ENCODE measurements at regions not wholly inside any gene's neighbourhood (a gene's known extent, or its start where the extent isn't known, plus 50 kb on each side); places are given as distances from the start of the nearest gene placed in this dataset.

GRCh38 chr2:226585130-226585561, 214.5 kb downstream of the IRS1 start:
- TF ChIP-seq ZNF274 (IDR thresholded peaks at IDR 0.05; ENCODE audit: low read depth, low read length), result no peak

GRCh38 chr2:226584518-226585055, 215.0 kb downstream of the IRS1 start:
- TF ChIP-seq ZNF274 (IDR thresholded peaks at IDR 0.05; ENCODE audit: low read depth, low read length), result no peak
- H3K4me3 ChIP-seq (ENCODE audit: low read length), result no peak overlapping the region

More at GRCh38 chr2:226585130-226585561, 214.5 kb downstream of the IRS1 start:
- H3K4me3 ChIP-seq (ENCODE audit: low read length), result no peak overlapping the region

GRCh38 chr2:226583715-226584114, 215.9 kb downstream of the IRS1 start:
- no peak overlapping the region for H3K4me3 ChIP-seq (ENCODE audit: low read length)
- TF ChIP-seq ZNF274 (IDR thresholded peaks at IDR 0.05; ENCODE audit: low read depth, low read length), result no peak

GRCh38 chr2:226581661-226582060, 218.0 kb downstream of the IRS1 start:
- no peak overlapping the region for H3K4me3 ChIP-seq (ENCODE audit: low read length)
- TF ChIP-seq ZNF274 (IDR thresholded peaks at IDR 0.05; ENCODE audit: low read depth, low read length), result no peak

GRCh38 chr2:226581004-226581403, 218.6 kb downstream of the IRS1 start:
- no peak overlapping the region for H3K4me3 ChIP-seq (ENCODE audit: low read length)
- TF ChIP-seq ZNF274 (IDR thresholded peaks at IDR 0.05; ENCODE audit: low read depth, low read length), result no peak

- no peak overlapping the region for H3K4me3 ChIP-seq (ENCODE audit: low read length)
Observed at GRCh38 chr2:226580403-226580802, 219.2 kb downstream of the IRS1 start.

GRCh38 chr2:226579519-226579918, 220.1 kb downstream of the IRS1 start:
- H3K4me3 ChIP-seq (ENCODE audit: low read length), result no peak overlapping the region
- TF ChIP-seq ZNF274 (IDR thresholded peaks at IDR 0.05; ENCODE audit: low read depth, low read length), result no peak

More at GRCh38 chr2:226580403-226580802, 219.2 kb downstream of the IRS1 start:
- TF ChIP-seq ZNF274 (IDR thresholded peaks at IDR 0.05; ENCODE audit: low read depth, low read length), result no peak

- TF ChIP-seq ZNF274 (IDR thresholded peaks at IDR 0.05; ENCODE audit: low read depth, low read length), result no peak
- no peak overlapping the region for H3K4me3 ChIP-seq (ENCODE audit: low read length)
Observed at GRCh38 chr2:226578879-226579278, 220.7 kb downstream of the IRS1 start.

- H3K4me3 ChIP-seq (ENCODE audit: low read length), result no peak overlapping the region
- no peak for TF ChIP-seq ZNF274 (IDR thresholded peaks at IDR 0.05; ENCODE audit: low read depth, low read length)
Observed at GRCh38 chr2:226578373-226578772, 221.2 kb downstream of the IRS1 start.

- no peak for TF ChIP-seq ZNF274 (IDR thresholded peaks at IDR 0.05; ENCODE audit: low read depth, low read length)
- no peak overlapping the region for H3K4me3 ChIP-seq (ENCODE audit: low read length)
Observed at GRCh38 chr2:226575928-226576327, 223.7 kb downstream of the IRS1 start.

GRCh38 chr2:226573158-226573557, 226.5 kb downstream of the IRS1 start:
- H3K4me3 ChIP-seq (ENCODE audit: low read length), result no peak overlapping the region
- TF ChIP-seq ZNF274 (IDR thresholded peaks at IDR 0.05; ENCODE audit: low read depth, low read length), result no peak

GRCh38 chr2:226564667-226565066, 235.0 kb downstream of the IRS1 start:
- TF ChIP-seq ZNF274 (IDR thresholded peaks at IDR 0.05; ENCODE audit: low read depth, low read length), result no peak
- H3K4me3 ChIP-seq (ENCODE audit: low read length), result no peak overlapping the region

GRCh38 chr2:226561962-226562361, 237.7 kb downstream of the IRS1 start:
- H3K4me3 ChIP-seq (ENCODE audit: low read length), result no peak overlapping the region
- no peak for TF ChIP-seq ZNF274 (IDR thresholded peaks at IDR 0.05; ENCODE audit: low read depth, low read length)

- no peak for TF ChIP-seq ZNF274 (IDR thresholded peaks at IDR 0.05; ENCODE audit: low read depth, low read length)
- H3K4me3 ChIP-seq (ENCODE audit: low read length), result no peak overlapping the region
Observed at GRCh38 chr2:226560325-226560724, 239.3 kb downstream of the IRS1 start.

GRCh38 chr2:226559536-226559935, 240.1 kb downstream of the IRS1 start:
- TF ChIP-seq ZNF274 (IDR thresholded peaks at IDR 0.05; ENCODE audit: low read depth, low read length), result no peak
- no peak overlapping the region for H3K4me3 ChIP-seq (ENCODE audit: low read length)

- H3K4me3 ChIP-seq (ENCODE audit: low read length), result no peak overlapping the region
- TF ChIP-seq ZNF274 (IDR thresholded peaks at IDR 0.05; ENCODE audit: low read depth, low read length), result no peak
Observed at GRCh38 chr2:226558418-226558817, 241.2 kb downstream of the IRS1 start.

All from GM08714 (cell line).